GM12878 (cell line): ENCODE measurements at regions not wholly inside any gene's neighbourhood (a gene's known extent, or its start where the extent isn't known, plus 50 kb on each side); places are given as distances from the start of the nearest gene placed in this dataset.

ENCODE experiments used
- CREM ChIP-seq: IDR thresholded peaks from 2 replicates; pipeline ENCODE4 v1.6.1; 2014; ENCODE audit warnings: antibody characterized with exemption, low read depth
- EGR1 ChIP-seq, 2 experiments: IDR thresholded peaks; 1 replicate in 1 of 2; 2 replicates in 1 of 2; pipeline ENCODE4 v1.6.1; 2011 to 2012; ENCODE audit warnings: low read depth in 2 of 2, low read length in 2 of 2, borderline replicate concordance in 1 of 2, mild to moderate bottlenecking in 1 of 2, moderate library complexity in 1 of 2
- FOS ChIP-seq: IDR thresholded peaks from 3 replicates; pipeline ENCODE4 v1.6.1; 2011; ENCODE audit warnings: borderline replicate concordance; ENCODE audit not compliant: insufficient read length; ENCODE audit errors: extremely low read depth
- NR2C2 ChIP-seq: IDR thresholded peaks from 2 replicates; pipeline ENCODE4 v1.6.1; 2011; ENCODE audit warnings: borderline replicate concordance, low read depth; ENCODE audit not compliant: control insufficient read depth, insufficient read length
- PML ChIP-seq: IDR thresholded peaks from 2 replicates; pipeline ENCODE4 v1.6.1; 2012; ENCODE audit warnings: low read length, inconsistent platforms
- POLR2A ChIP-seq: IDR thresholded peaks from 2 replicates; pipeline ENCODE4 v1.6.1; 2011; ENCODE audit warnings: low read depth, mild to moderate bottlenecking, low read length
- RELA ChIP-seq: fragments of 450-650 bp; IDR thresholded peaks from 2 replicates; pipeline ENCODE4 v1.8.0; 2014; ENCODE audit warnings: borderline replicate concordance; ENCODE audit not compliant: partially characterized antibody
- SIN3A ChIP-seq: IDR thresholded peaks from 2 replicates; pipeline ENCODE4 v1.6.1; 2012; ENCODE audit warnings: low read depth, low read length, improper control_type of control experiment
- SUZ12 ChIP-seq: fragments of 200-600 bp; sonication (generic); IDR thresholded peaks from one replicate; pipeline ENCODE4 v1.6.1; 2018; ENCODE audit warnings: antibody characterized with exemption, mild to moderate bottlenecking; ENCODE audit not compliant: unreplicated experiment
- ZNF24 ChIP-seq: fragments of 450-650 bp; IDR thresholded peaks from 2 replicates; pipeline ENCODE4 v1.6.1; 2017; ENCODE audit warnings: antibody characterized with exemption, mild to moderate bottlenecking
- TF ChIP-seq, protein P1 (sequence below): fragments of 450-650 bp; IDR thresholded peaks from 2 replicates; pipeline ENCODE4 v1.6.1; 2017; ENCODE audit warnings: mild to moderate bottlenecking, moderate library complexity
- TF ChIP-seq, protein P2 (sequence below): IDR thresholded peaks from 2 replicates; pipeline ENCODE4 v1.6.1; 2012; ENCODE audit warnings: low read depth, low read length, improper control_type of control experiment
- TF ChIP-seq, protein P3 (sequence below), 3 experiments: IDR thresholded peaks in 2 of 3; conservative IDR thresholded peaks in 1 of 3; 2 replicates each; pipeline ENCODE4 v1.5.1; 2011; ENCODE audit warnings: low read depth in 3 of 3, low read length in 3 of 3, mild to moderate bottlenecking in 3 of 3, control low read depth in 2 of 3, moderate library complexity in 2 of 3, inconsistent platforms in 1 of 3, mixed read lengths in 1 of 3; ENCODE audit not compliant: control insufficient read depth in 2 of 3, insufficient read depth in 1 of 3; ENCODE audit errors: extremely low read depth in 1 of 3

DNA sequence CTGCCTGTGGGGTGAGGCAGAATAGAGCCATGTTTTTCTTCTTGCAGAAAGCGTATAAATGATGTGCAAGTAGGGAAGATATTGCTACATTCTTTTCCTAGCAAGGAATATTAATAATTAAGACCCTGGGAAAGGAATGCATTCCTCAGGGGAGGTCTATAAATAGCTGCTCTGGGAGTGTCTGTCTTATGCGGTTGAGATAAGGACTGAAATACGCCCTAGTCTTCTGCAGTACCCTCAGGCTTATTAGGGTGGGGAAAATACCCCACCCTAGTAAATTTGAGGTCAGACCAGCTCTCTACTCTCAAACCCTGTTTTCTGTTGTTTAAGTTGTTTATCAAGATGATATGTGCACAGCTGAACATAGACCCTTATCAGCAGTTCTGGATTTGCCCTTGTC, 155.9 kb upstream of the HMCN1 start:
- TF ChIP-seq, protein P1, sequence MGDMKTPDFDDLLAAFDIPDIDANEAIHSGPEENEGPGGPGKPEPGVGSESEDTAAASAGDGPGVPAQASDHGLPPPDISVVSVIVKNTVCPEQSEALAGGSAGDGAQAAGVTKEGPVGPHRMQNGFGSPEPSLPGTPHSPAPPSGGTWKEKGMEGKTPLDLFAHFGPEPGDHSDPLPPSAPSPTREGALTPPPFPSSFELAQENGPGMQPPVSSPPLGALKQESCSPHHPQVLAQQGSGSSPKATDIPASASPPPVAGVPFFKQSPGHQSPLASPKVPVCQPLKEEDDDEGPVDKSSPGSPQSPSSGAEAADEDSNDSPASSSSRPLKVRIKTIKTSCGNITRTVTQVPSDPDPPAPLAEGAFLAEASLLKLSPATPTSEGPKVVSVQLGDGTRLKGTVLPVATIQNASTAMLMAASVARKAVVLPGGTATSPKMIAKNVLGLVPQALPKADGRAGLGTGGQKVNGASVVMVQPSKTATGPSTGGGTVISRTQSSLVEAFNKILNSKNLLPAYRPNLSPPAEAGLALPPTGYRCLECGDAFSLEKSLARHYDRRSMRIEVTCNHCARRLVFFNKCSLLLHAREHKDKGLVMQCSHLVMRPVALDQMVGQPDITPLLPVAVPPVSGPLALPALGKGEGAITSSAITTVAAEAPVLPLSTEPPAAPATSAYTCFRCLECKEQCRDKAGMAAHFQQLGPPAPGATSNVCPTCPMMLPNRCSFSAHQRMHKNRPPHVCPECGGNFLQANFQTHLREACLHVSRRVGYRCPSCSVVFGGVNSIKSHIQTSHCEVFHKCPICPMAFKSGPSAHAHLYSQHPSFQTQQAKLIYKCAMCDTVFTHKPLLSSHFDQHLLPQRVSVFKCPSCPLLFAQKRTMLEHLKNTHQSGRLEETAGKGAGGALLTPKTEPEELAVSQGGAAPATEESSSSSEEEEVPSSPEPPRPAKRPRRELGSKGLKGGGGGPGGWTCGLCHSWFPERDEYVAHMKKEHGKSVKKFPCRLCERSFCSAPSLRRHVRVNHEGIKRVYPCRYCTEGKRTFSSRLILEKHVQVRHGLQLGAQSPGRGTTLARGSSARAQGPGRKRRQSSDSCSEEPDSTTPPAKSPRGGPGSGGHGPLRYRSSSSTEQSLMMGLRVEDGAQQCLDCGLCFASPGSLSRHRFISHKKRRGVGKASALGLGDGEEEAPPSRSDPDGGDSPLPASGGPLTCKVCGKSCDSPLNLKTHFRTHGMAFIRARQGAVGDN = no peak
- TF ChIP-seq RELA (no peak), CREM (no peak), PML (no peak), FOS (no peak), SUZ12 (no peak), ZNF24 (no peak), POLR2A (no peak), EGR1 (IDR thresholded peaks at IDR 0.05; ENCODE audit: borderline replicate concordance in 1 of 2, low read depth in 2 of 2, low read length in 2 of 2) (no peak), NR2C2 (no peak), SIN3A (no peak)
- TF ChIP-seq, protein P2, sequence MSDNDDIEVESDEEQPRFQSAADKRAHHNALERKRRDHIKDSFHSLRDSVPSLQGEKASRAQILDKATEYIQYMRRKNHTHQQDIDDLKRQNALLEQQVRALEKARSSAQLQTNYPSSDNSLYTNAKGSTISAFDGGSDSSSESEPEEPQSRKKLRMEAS = no peak
- TF ChIP-seq, protein P3, sequence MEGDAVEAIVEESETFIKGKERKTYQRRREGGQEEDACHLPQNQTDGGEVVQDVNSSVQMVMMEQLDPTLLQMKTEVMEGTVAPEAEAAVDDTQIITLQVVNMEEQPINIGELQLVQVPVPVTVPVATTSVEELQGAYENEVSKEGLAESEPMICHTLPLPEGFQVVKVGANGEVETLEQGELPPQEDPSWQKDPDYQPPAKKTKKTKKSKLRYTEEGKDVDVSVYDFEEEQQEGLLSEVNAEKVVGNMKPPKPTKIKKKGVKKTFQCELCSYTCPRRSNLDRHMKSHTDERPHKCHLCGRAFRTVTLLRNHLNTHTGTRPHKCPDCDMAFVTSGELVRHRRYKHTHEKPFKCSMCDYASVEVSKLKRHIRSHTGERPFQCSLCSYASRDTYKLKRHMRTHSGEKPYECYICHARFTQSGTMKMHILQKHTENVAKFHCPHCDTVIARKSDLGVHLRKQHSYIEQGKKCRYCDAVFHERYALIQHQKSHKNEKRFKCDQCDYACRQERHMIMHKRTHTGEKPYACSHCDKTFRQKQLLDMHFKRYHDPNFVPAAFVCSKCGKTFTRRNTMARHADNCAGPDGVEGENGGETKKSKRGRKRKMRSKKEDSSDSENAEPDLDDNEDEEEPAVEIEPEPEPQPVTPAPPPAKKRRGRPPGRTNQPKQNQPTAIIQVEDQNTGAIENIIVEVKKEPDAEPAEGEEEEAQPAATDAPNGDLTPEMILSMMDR (IDR thresholded peaks at IDR 0.05 in 2 of 3, conservative IDR thresholded peaks at IDR 0.05 in 1 of 3; ENCODE audit: control insufficient read depth in 2 of 3, extremely low read depth in 1 of 3, insufficient read depth in 1 of 3, low read depth in 3 of 3, low read length in 3 of 3) = no peak
